ENCODE measurements at regions not wholly inside any gene's neighbourhood (a gene's known extent, or its start where the extent isn't known, plus 50 kb on each side); places are given as distances from the start of the nearest gene placed in this dataset.

DNA sequence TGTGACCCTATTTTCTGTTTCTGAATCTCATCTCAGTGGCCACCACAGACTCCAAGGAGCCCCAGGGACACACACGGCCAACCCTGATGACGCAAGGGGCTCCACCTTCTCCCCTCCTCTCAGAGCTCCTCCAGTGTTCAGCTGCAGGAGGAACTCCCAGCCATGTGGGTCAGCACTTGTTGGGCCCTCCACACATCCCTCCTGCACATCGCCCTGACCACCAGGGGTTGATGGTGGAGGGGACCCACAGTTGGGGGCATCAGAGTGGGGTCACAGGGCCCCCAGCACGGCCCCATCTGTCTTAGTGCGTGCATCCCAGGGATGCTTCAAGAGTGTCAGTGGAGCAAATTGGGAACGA lies 499.6 kb downstream of the BRD1 start:
- ATAC-seq (no peak), DNase-seq (ENCODE audit: low spot score) (no peak)
- no peaks in the 10 kb centered on the region for H3K79me2 ChIP-seq (replicated peaks; ENCODE audit: insufficient read depth)
- no peaks in the 10 kb centered on the region for H3F3A ChIP-seq (replicated peaks; ENCODE audit: low read depth)
- no peaks in the 10 kb centered on the region for H4K20me1 ChIP-seq (replicated peaks; ENCODE audit: insufficient read depth)
- Mint-ChIP-seq H3K27ac (no peak overlapping the region), H3K36me3 (ENCODE audit: low read depth) (no peaks in the 10 kb centered on the region), H3K4me3 (no peak overlapping the region), H3K9me3 (peaks cover 4% of the 10 kb centered on the region; the same call in 2 of the 3 replicates), H3K4me1 (no peaks in the 10 kb centered on the region), H3K27me3 (ENCODE audit: insufficient read depth, low read depth, poor library complexity) (peaks cover 8% of the 10 kb centered on the region)
- H3K36me3 ChIP-seq (ENCODE audit: insufficient read depth) = no peaks in the 10 kb centered on the region; the same call in 1 of the 2 replicates
- no peaks in the 10 kb centered on the region for H3K4me1 ChIP-seq (ENCODE audit: insufficient read depth)
- no peak overlapping the region for H3K4me2 ChIP-seq
- H3K9me2 ChIP-seq (ENCODE audit: insufficient read depth) = no peaks in the 10 kb centered on the region
- TF ChIP-seq NANOG (IDR thresholded peaks at IDR 0.05; ENCODE audit: borderline replicate concordance) = no peak
- TF ChIP-seq, protein P1, sequence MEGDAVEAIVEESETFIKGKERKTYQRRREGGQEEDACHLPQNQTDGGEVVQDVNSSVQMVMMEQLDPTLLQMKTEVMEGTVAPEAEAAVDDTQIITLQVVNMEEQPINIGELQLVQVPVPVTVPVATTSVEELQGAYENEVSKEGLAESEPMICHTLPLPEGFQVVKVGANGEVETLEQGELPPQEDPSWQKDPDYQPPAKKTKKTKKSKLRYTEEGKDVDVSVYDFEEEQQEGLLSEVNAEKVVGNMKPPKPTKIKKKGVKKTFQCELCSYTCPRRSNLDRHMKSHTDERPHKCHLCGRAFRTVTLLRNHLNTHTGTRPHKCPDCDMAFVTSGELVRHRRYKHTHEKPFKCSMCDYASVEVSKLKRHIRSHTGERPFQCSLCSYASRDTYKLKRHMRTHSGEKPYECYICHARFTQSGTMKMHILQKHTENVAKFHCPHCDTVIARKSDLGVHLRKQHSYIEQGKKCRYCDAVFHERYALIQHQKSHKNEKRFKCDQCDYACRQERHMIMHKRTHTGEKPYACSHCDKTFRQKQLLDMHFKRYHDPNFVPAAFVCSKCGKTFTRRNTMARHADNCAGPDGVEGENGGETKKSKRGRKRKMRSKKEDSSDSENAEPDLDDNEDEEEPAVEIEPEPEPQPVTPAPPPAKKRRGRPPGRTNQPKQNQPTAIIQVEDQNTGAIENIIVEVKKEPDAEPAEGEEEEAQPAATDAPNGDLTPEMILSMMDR (conservative IDR thresholded peaks at IDR 0.05; ENCODE audit: low read depth in 2 of 2) = no peak
- TF ChIP-seq, protein P2, sequence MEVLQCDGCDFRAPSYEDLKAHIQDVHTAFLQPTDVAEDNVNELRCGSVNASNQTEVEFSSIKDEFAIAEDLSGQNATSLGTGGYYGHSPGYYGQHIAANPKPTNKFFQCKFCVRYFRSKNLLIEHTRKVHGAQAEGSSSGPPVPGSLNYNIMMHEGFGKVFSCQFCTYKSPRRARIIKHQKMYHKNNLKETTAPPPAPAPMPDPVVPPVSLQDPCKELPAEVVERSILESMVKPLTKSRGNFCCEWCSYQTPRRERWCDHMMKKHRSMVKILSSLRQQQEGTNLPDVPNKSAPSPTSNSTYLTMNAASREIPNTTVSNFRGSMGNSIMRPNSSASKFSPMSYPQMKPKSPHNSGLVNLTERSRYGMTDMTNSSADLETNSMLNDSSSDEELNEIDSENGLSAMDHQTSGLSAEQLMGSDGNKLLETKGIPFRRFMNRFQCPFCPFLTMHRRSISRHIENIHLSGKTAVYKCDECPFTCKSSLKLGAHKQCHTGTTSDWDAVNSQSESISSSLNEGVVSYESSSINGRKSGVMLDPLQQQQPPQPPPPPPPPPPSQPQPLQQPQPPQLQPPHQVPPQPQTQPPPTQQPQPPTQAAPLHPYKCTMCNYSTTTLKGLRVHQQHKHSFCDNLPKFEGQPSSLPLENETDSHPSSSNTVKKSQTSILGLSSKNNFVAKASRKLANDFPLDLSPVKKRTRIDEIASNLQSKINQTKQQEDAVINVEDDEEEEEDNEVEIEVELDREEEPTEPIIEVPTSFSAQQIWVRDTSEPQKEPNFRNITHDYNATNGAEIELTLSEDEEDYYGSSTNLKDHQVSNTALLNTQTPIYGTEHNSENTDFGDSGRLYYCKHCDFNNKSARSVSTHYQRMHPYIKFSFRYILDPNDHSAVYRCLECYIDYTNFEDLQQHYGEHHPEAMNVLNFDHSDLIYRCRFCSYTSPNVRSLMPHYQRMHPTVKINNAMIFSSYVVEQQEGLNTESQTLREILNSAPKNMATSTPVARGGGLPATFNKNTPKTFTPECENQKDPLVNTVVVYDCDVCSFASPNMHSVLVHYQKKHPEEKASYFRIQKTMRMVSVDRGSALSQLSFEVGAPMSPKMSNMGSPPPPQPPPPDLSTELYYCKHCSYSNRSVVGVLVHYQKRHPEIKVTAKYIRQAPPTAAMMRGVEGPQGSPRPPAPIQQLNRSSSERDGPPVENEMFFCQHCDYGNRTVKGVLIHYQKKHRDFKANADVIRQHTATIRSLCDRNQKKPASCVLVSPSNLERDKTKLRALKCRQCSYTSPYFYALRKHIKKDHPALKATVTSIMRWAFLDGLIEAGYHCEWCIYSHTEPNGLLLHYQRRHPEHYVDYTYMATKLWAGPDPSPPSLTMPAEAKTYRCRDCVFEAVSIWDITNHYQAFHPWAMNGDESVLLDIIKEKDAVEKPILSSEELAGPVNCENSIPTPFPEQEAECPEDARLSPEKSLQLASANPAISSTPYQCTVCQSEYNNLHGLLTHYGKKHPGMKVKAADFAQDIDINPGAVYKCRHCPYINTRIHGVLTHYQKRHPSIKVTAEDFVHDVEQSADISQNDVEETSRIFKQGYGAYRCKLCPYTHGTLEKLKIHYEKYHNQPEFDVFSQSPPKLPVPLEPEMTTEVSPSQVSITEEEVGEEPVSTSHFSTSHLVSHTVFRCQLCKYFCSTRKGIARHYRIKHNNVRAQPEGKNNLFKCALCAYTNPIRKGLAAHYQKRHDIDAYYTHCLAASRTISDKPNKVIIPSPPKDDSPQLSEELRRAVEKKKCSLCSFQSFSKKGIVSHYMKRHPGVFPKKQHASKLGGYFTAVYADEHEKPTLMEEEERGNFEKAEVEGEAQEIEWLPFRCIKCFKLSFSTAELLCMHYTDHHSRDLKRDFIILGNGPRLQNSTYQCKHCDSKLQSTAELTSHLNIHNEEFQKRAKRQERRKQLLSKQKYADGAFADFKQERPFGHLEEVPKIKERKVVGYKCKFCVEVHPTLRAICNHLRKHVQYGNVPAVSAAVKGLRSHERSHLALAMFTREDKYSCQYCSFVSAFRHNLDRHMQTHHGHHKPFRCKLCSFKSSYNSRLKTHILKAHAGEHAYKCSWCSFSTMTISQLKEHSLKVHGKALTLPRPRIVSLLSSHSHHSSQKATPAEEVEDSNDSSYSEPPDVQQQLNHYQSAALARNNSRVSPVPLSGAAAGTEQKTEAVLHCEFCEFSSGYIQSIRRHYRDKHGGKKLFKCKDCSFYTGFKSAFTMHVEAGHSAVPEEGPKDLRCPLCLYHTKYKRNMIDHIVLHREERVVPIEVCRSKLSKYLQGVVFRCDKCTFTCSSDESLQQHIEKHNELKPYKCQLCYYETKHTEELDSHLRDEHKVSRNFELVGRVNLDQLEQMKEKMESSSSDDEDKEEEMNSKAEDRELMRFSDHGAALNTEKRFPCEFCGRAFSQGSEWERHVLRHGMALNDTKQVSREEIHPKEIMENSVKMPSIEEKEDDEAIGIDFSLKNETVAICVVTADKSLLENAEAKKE (CRISPR knock-in tag; IDR thresholded peaks at IDR 0.05) = no peak
- TF ChIP-seq STAT1 (IDR thresholded peaks at IDR 0.05; ENCODE audit: unreplicated experiment) = no peak
- TF ChIP-seq ZNF331 (CRISPR knock-in tag; IDR thresholded peaks at IDR 0.05; ENCODE audit: low read depth) = no peak
- TF ChIP-seq EZH2 (IDR thresholded peaks at IDR 0.05; ENCODE audit: low read depth, unreplicated experiment) = no peak
- TF ChIP-seq EZH2phosphoT487 (IDR thresholded peaks at IDR 0.05; ENCODE audit: unreplicated experiment) = no peak
- TF ChIP-seq, protein P3, sequence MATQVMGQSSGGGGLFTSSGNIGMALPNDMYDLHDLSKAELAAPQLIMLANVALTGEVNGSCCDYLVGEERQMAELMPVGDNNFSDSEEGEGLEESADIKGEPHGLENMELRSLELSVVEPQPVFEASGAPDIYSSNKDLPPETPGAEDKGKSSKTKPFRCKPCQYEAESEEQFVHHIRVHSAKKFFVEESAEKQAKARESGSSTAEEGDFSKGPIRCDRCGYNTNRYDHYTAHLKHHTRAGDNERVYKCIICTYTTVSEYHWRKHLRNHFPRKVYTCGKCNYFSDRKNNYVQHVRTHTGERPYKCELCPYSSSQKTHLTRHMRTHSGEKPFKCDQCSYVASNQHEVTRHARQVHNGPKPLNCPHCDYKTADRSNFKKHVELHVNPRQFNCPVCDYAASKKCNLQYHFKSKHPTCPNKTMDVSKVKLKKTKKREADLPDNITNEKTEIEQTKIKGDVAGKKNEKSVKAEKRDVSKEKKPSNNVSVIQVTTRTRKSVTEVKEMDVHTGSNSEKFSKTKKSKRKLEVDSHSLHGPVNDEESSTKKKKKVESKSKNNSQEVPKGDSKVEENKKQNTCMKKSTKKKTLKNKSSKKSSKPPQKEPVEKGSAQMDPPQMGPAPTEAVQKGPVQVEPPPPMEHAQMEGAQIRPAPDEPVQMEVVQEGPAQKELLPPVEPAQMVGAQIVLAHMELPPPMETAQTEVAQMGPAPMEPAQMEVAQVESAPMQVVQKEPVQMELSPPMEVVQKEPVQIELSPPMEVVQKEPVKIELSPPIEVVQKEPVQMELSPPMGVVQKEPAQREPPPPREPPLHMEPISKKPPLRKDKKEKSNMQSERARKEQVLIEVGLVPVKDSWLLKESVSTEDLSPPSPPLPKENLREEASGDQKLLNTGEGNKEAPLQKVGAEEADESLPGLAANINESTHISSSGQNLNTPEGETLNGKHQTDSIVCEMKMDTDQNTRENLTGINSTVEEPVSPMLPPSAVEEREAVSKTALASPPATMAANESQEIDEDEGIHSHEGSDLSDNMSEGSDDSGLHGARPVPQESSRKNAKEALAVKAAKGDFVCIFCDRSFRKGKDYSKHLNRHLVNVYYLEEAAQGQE (IDR thresholded peaks at IDR 0.05; ENCODE audit: unreplicated experiment) = no peak
- TF ChIP-seq, protein P4, sequence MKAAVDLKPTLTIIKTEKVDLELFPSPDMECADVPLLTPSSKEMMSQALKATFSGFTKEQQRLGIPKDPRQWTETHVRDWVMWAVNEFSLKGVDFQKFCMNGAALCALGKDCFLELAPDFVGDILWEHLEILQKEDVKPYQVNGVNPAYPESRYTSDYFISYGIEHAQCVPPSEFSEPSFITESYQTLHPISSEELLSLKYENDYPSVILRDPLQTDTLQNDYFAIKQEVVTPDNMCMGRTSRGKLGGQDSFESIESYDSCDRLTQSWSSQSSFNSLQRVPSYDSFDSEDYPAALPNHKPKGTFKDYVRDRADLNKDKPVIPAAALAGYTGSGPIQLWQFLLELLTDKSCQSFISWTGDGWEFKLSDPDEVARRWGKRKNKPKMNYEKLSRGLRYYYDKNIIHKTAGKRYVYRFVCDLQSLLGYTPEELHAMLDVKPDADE (IDR thresholded peaks at IDR 0.05) = no peak
- no peak for TF ChIP-seq POLR2AphosphoS5 (IDR thresholded peaks at IDR 0.05; ENCODE audit: low read depth)
- H2AFZ ChIP-seq = no peak overlapping the region
- H3K27ac ChIP-seq (ENCODE audit: low read depth) = no peak overlapping the region
- no peak overlapping the region for H3K4me3 ChIP-seq
- no peaks in the 10 kb centered on the region for H3K27me3 ChIP-seq (ENCODE audit: insufficient read depth)

All from GM23338 (cell line).